ENCODE measurements at regions not wholly inside any gene's neighbourhood (a gene's known extent, or its start where the extent isn't known, plus 50 kb on each side); places are given as distances from the start of the nearest gene placed in this dataset.

GRCh38 chr12:3431686-3432085 is 59.3 kb upstream of the PRMT8 start:
- TF ChIP-seq JUN (CRISPR knock-in tag; IDR thresholded peaks at IDR 0.05), result no peak
- no peak for TF ChIP-seq CTCF (IDR thresholded peaks at IDR 0.05)
- no peak for TF ChIP-seq IRF2 (CRISPR knock-in tag; IDR thresholded peaks at IDR 0.05; ENCODE audit: borderline replicate concordance, low read depth)
- TF ChIP-seq SMAD4 (CRISPR knock-in tag; IDR thresholded peaks at IDR 0.05), result no peak
- no peak for TF ChIP-seq TEAD4 (CRISPR knock-in tag; IDR thresholded peaks at IDR 0.05)
- TF ChIP-seq KAT7 (CRISPR knock-in tag; IDR thresholded peaks at IDR 0.05; ENCODE audit: borderline replicate concordance), result no peak
- no peak for TF ChIP-seq MLX (CRISPR knock-in tag; IDR thresholded peaks at IDR 0.05)
- no peak for TF ChIP-seq USF2 (CRISPR knock-in tag; IDR thresholded peaks at IDR 0.05)
- TF ChIP-seq FOXP1 (CRISPR knock-in tag; IDR thresholded peaks at IDR 0.05; ENCODE audit: borderline replicate concordance), result no peak
- no peak for TF ChIP-seq MAX (CRISPR knock-in tag; IDR thresholded peaks at IDR 0.05)

Data from WTC11 (cell line).